ENCODE measurements at regions not wholly inside any gene's neighbourhood (a gene's known extent, or its start where the extent isn't known, plus 50 kb on each side); places are given as distances from the start of the nearest gene placed in this dataset.

- TF ChIP-seq CTCF (conservative IDR thresholded peaks at IDR 0.05), result no peak
- H3K27ac ChIP-seq, result no peak overlapping the region
These were observed 186.8 kb upstream of the FOXN2 start for GRCh38 chr2:48127612-48128191.

GRCh38 chr2:48129293-48129950 is 185.1 kb upstream of the FOXN2 start:
- H3K27ac ChIP-seq, result no peak overlapping the region
- no peak for TF ChIP-seq CTCF (conservative IDR thresholded peaks at IDR 0.05)

DNA sequence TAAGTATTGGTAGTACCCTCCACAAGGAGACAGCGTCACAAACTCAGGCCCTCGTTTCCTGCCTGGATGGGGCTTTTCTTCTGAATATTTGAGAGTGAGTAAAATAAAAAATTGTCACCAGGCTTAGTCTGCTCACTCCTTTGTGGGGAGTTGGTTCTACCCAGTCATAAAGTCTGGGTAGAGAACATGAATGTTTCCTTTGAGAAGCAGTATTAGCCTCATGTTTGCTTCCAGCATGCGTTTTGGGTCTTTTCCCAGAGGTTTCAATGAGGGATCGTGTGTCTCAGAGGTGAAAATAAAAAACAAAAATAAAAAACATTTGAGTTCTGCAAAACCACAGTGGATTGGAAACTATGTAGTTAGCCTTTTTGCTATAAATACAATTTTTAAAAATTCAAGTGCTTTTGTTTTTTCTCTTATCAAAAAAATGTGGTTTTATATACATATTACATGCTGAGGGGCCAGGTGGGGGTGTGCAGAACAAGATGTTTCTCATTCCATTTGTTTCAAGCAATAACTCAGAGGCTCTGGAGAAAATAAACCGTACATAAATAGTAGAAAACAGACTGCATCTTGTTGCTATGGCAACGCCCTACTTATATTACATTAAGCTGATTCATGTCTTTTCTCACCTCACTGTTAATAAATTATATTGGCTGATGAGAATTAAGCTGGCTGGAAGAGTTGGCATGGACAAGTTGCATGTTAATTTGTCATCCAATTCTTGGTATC is 182.8 kb upstream of the FOXN2 start:
- H3K27ac ChIP-seq, result no peak overlapping the region
- no peak for TF ChIP-seq CTCF (conservative IDR thresholded peaks at IDR 0.05)

DNA sequence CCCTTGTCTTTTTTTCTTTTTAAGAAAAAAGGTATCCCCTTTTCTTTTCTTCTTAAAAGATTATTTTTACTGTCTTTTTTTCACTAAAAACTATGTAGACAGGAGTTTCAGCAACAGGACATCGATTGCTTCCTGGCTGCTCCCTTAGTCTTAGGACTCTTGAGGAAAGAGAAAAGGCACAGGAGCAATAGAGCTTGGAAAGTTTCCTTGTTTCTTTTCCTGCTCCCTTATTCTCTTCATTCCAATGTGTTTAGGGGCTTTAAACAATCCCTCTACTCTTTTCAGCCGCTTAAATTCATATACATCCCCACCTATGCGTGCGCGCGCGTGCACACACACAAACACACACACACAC is 182.2 kb upstream of the FOXN2 start:
- H3K27ac ChIP-seq, result no peak overlapping the region
- TF ChIP-seq CTCF (conservative IDR thresholded peaks at IDR 0.05), result no peak

DNA sequence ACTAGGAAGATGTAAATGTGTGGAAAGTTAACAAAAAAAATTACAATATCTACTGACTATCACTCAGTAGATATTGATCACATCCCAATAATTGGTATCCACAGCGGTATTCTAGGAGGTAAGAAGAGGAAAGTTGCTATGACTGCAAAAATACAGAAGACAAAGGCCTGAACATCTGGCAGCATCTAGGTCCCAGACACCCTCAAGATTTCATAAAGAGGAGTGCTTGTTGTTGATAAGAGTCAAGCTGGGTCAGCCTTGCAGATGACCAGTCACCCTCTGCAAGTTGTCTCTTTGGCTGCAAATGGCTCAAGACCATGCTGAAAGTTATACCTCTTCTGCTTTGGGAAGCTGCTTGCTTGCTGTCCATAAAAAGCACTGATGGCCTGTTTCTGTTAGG is 179.8 kb upstream of the FOXN2 start:
- no peak for TF ChIP-seq CTCF (conservative IDR thresholded peaks at IDR 0.05)
- H3K27ac ChIP-seq, result no peak overlapping the region

DNA sequence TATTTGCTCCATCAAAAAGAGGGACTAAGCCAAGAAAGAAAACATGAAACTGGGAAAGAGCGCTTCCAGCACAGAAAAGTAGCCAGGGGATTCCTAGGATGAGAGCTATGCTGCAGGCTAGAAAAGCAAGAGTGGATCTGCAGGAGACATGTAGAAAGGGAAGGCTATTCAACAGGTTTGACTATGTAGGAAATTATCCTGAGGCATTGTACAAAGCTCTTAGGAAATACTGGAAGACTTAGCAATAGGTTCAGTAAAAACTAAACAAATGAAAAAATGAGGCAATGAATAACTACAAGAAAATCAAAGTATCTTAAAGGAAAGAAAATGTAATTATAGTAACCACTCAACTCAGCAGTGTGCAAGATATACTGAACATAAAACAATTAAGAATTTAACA is 178.7 kb upstream of the FOXN2 start:
- no peak for TF ChIP-seq CTCF (conservative IDR thresholded peaks at IDR 0.05)
- H3K27ac ChIP-seq, result no peak overlapping the region

DNA sequence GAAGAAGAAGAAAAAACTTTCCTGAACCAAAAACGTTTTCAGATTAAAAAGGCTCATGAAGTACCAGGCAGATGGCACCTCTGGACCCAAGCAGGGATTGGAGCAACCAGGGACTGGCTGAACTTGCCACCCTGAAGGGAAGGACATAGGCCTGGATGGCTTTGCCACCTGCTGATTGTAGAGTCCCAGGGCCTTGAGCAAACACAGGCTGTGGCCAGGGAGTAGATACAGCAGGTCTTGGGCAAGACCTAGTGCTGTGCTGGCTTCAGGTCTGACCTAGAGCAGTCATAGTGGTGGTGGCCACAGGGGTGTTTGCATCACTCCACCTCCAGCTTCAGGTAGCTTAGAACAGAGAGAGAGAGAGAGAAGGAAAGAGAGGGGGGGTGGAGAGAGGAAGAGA is 176.7 kb upstream of the FOXN2 start:
- no peak overlapping the region for H3K27ac ChIP-seq
- TF ChIP-seq CTCF (conservative IDR thresholded peaks at IDR 0.05), result no peak
